Smooth muscle cell (in vitro differentiated cells): ENCODE measurements at regions not wholly inside any gene's neighbourhood (a gene's known extent, or its start where the extent isn't known, plus 50 kb on each side); places are given as distances from the start of the nearest gene placed in this dataset.

Experiments
- DNase-seq: peaks from one replicate; lab custom pipeline; 2025; ENCODE audit not compliant: unreplicated experiment; lab: John Stamatoyannopoulos, UW
- H2AFZ ChIP-seq: fragments of 200-600 bp; sonication (generic); 2 replicates; pipeline ENCODE4 v1.6.0; 2016; ENCODE audit warnings: antibody characterized with exemption, low read depth, mild to moderate bottlenecking
- H3F3A ChIP-seq: fragments of 200-600 bp; sonication (generic); 2 replicates; pipeline ENCODE4 v1.6.0; 2017; ENCODE audit warnings: antibody characterized with exemption, low read depth
- H3K27ac ChIP-seq: fragments of 200-600 bp; sonication (generic); 2 replicates; pipeline ENCODE4 v1.5.1; 2016; ENCODE audit warnings: low read depth, mild to moderate bottlenecking
- H3K27me3 ChIP-seq: fragments of 200-600 bp; sonication (generic); 2 replicates; pipeline ENCODE4 v1.6.1; 2016; ENCODE audit warnings: low read depth, mild to moderate bottlenecking
- H3K36me3 ChIP-seq: fragments of 200-600 bp; sonication (generic); 2 replicates; pipeline ENCODE4 v1.5.1; 2016; ENCODE audit warnings: low read depth
- H3K4me1 ChIP-seq: fragments of 200-600 bp; sonication (generic); 2 replicates; pipeline ENCODE4 v1.5.1; 2016; ENCODE audit warnings: low read depth
- H3K4me2 ChIP-seq: fragments of 200-600 bp; sonication (generic); 2 replicates; pipeline ENCODE4 v1.6.0; 2016; ENCODE audit warnings: mild to moderate bottlenecking
- H3K4me3 ChIP-seq: fragments of 200-600 bp; sonication (generic); 2 replicates; pipeline ENCODE4 v1.5.1; 2016; ENCODE audit warnings: mild to moderate bottlenecking
- H3K79me2 ChIP-seq: fragments of 200-600 bp; sonication (generic); 2 replicates; pipeline ENCODE4 v1.6.0; 2016; ENCODE audit warnings: low read depth, mild to moderate bottlenecking
- H3K9ac ChIP-seq: fragments of 200-600 bp; sonication (generic); 2 replicates; pipeline ENCODE4 v1.6.0; 2016; ENCODE audit warnings: low read depth
- H3K9me3 ChIP-seq: fragments of 200-600 bp; sonication (generic); replicated peaks from 2 replicates; pipeline ENCODE4 v1.5.1; 2016; ENCODE audit warnings: low read depth
- H4K20me1 ChIP-seq: fragments of 200-600 bp; sonication (generic); 2 replicates; pipeline ENCODE4 v1.6.0; 2016; ENCODE audit warnings: low read depth
- CTCF ChIP-seq: fragments of 200-600 bp; sonication (generic); IDR thresholded peaks from 2 replicates; pipeline ENCODE4 v1.5.1; 2017; ENCODE audit warnings: borderline replicate concordance, mild to moderate bottlenecking, antibody characterized with exemption; ENCODE audit not compliant: insufficient read depth, poor library complexity, severe bottlenecking
- WGBS: methylation state at CpG from one replicate; pipeline ENCODE4 v1.1.7; 2016; ENCODE audit warnings: low lambda C conversion rate; 5-methylcytosine and 5-hydroxymethylcytosine counted together

- H3K27ac ChIP-seq: no peak overlapping the region
- H3K36me3 ChIP-seq: no peaks in the 10 kb centered on the region
- DNase-seq: no peak
- WGBS: 87% methylated on average over 5 of the region's 5 CpGs
- H4K20me1 ChIP-seq: no peaks in the 10 kb centered on the region
- TF ChIP-seq CTCF: no peak
- no peaks in the 10 kb centered on the region for H3K27me3 ChIP-seq
- no peaks in the 10 kb centered on the region for H3K79me2 ChIP-seq
- no peaks in the 10 kb centered on the region for H3F3A ChIP-seq
- H2AFZ ChIP-seq: no peak overlapping the region
- no peak overlapping the region for H3K4me3 ChIP-seq
- no peak overlapping the region for H3K9ac ChIP-seq
- no peak overlapping the region for H3K4me2 ChIP-seq
- H3K4me1 ChIP-seq: no peaks in the 10 kb centered on the region
- no peaks in the 10 kb centered on the region for H3K9me3 ChIP-seq
These were observed 115.7 kb upstream of the TRPC4 start for GRCh38 chr13:37985281-37985680.

GRCh38 chr13:37984357-37984756, 114.8 kb upstream of the TRPC4 start:
- Histone ChIP-seq H3K4me2 (no peak overlapping the region), H3K4me3 (no peak overlapping the region), H3K4me1 (no peaks in the 10 kb centered on the region), H3K27me3 (no peaks in the 10 kb centered on the region), H3K9ac (no peak overlapping the region), H3K36me3 (no peaks in the 10 kb centered on the region), H3K27ac (no peak overlapping the region), H3K79me2 (no peaks in the 10 kb centered on the region), H3K9me3 (no peaks in the 10 kb centered on the region), H4K20me1 (no peaks in the 10 kb centered on the region), H2AFZ (no peak overlapping the region), H3F3A (no peaks in the 10 kb centered on the region)
- TF ChIP-seq CTCF: no peak
- 94% methylated on average over 6 of the region's 6 CpGs for WGBS
- DNase-seq: no peak

DNA sequence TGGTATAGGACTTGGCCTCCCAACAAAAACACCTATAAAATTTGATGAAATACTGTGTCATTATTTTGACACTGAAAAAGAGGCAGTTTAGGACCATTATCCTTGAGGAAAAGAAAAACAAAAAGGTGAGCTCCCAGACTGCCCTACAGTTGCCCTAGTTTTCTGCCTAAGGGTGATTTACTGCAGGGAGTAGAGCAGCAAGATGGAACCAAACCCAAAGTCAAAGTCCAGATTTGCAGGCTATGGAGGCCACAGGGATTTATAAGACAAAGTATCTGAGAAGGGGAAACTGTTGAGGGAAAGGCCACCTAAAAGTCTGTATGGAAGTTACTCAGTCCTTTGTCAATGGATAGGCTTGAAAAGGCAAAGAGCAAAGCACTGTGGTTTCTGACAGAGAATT, 112.4 kb upstream of the TRPC4 start:
- H3F3A ChIP-seq: no peaks in the 10 kb centered on the region
- no peak for DNase-seq
- H2AFZ ChIP-seq: no peak overlapping the region
- TF ChIP-seq CTCF: no peak
- no peaks in the 10 kb centered on the region for H3K27me3 ChIP-seq
- H3K4me2 ChIP-seq: no peak overlapping the region
- no peak overlapping the region for H3K4me3 ChIP-seq
- H3K36me3 ChIP-seq: no peaks in the 10 kb centered on the region
- no peaks in the 10 kb centered on the region for H3K4me1 ChIP-seq
- no peaks in the 10 kb centered on the region for H4K20me1 ChIP-seq
- H3K27ac ChIP-seq: no peak overlapping the region
- no peaks in the 10 kb centered on the region for H3K79me2 ChIP-seq
- no peaks in the 10 kb centered on the region for H3K9me3 ChIP-seq
- no peak overlapping the region for H3K9ac ChIP-seq

DNA sequence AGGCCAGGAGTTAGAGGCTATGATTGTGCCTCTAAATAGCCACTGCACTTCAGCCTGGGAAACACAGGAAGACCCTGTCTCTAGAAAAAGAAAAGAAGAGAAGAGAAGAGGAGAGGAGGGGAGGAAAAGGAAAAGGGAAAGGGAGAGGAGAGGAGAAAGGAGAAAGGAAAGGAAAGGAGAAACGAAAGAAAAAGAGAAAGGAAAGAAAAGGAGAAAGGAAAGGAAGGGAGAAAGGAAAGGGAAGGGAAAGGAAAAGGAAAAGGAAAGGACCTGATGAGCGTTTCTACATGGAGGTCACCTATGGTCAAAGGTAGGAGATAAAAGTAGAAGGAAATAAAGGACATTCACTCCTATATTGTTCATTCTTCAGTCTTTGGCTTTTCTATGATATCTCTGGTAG, 109.1 kb upstream of the TRPC4 start:
- H4K20me1 ChIP-seq: no peaks in the 10 kb centered on the region
- no peak overlapping the region for H3K4me2 ChIP-seq
- WGBS: 84% methylated on average over 2 of the region's 2 CpGs
- H3K9me3 ChIP-seq: no peaks in the 10 kb centered on the region
- H3K36me3 ChIP-seq: no peaks in the 10 kb centered on the region
- no peak for DNase-seq
- TF ChIP-seq CTCF: no peak
- H3K27ac ChIP-seq: no peak overlapping the region
- no peak overlapping the region for H3K4me3 ChIP-seq
- no peaks in the 10 kb centered on the region for H3F3A ChIP-seq
- no peak overlapping the region for H2AFZ ChIP-seq
- no peaks in the 10 kb centered on the region for H3K27me3 ChIP-seq
- H3K4me1 ChIP-seq: no peaks in the 10 kb centered on the region
- H3K9ac ChIP-seq: no peak overlapping the region
- no peaks in the 10 kb centered on the region for H3K79me2 ChIP-seq
